Testis (tissue), 2 donors: ENCODE measurements at regions not wholly inside any gene's neighbourhood (a gene's known extent, or its start where the extent isn't known, plus 50 kb on each side); places are given as distances from the start of the nearest gene placed in this dataset.

Experiments used
- POLR2A ChIP-seq: fragments of 450-650 bp; IDR thresholded peaks from one replicate; pipeline ENCODE4 v1.6.1; 2017; ENCODE audit warnings: antibody characterized with exemption, mild to moderate bottlenecking, moderate library complexity
- TF ChIP-seq, protein P1 (sequence below), 3 experiments: fragments of 450-650 bp in 2 of 3; fragments of 200-600 bp in 1 of 3; sonication (generic) in 1 of 3; IDR thresholded peaks; one replicate each; pipeline ENCODE4 v1.5.1; 2016 to 2019; ENCODE audit warnings: antibody characterized with exemption in 3 of 3, mild to moderate bottlenecking in 2 of 3, moderate library complexity in 1 of 3

DNA sequence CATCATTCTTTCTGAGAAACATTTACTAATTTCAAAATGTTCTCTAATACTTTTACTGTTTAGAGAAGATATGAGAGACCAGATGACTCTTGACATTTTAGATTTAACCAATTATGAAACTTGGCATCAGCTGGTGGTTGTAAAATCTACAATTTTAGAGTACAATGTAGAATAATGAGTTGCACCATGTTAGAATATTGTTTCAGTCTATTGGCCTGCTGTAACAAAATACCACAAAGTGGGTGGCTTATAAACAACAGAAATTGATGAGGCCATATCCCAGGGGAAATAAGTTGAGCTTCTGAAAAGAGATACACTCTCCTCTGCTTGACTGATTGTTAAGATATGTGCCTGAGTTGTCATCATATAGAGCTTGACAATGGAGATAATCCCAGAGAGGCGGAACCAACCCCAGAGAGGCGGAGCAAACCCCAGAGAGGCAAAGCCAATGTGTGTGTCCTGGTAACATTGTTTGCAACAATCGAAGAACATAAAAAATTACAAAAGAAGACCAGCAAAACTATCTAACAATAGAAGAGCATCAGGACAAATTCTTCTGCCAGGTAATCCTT, 373.0 kb upstream of the SLITRK1 start:
- TF ChIP-seq, protein P1, sequence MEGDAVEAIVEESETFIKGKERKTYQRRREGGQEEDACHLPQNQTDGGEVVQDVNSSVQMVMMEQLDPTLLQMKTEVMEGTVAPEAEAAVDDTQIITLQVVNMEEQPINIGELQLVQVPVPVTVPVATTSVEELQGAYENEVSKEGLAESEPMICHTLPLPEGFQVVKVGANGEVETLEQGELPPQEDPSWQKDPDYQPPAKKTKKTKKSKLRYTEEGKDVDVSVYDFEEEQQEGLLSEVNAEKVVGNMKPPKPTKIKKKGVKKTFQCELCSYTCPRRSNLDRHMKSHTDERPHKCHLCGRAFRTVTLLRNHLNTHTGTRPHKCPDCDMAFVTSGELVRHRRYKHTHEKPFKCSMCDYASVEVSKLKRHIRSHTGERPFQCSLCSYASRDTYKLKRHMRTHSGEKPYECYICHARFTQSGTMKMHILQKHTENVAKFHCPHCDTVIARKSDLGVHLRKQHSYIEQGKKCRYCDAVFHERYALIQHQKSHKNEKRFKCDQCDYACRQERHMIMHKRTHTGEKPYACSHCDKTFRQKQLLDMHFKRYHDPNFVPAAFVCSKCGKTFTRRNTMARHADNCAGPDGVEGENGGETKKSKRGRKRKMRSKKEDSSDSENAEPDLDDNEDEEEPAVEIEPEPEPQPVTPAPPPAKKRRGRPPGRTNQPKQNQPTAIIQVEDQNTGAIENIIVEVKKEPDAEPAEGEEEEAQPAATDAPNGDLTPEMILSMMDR (IDR thresholded peaks at IDR 0.05): no peak
- no peak for TF ChIP-seq POLR2A
